ENCODE measurements at regions not wholly inside any gene's neighbourhood (a gene's known extent, or its start where the extent isn't known, plus 50 kb on each side); places are given as distances from the start of the nearest gene placed in this dataset.
"Not testable (repeated sequence)": the region's sequence is repeated elsewhere in the genome, so short reads cannot be mapped to it uniquely, and the experiment has no call there.

GRCh38 chr16:80116711-80117110 is 424.1 kb upstream of the DYNLRB2 start:
- DNase-seq: no peak

- DNase-seq: no peak
Observed at GRCh38 chr16:80114699-80115098, 426.1 kb upstream of the DYNLRB2 start.

- no peak for DNase-seq
Observed at GRCh38 chr16:80113873-80114574, 426.8 kb upstream of the DYNLRB2 start.

GRCh38 chr16:80109581-80109980 is 431.2 kb upstream of the DYNLRB2 start:
- DNase-seq: no peak

GRCh38 chr16:80107900-80108299 is 432.9 kb upstream of the DYNLRB2 start:
- no peak for DNase-seq

GRCh38 chr16:80105751-80106150 is 435.0 kb upstream of the DYNLRB2 start:
- no peak for DNase-seq

- DNase-seq: no peak
Observed at GRCh38 chr16:80105160-80105559, 435.6 kb upstream of the DYNLRB2 start.

- DNase-seq: no peak
Observed at GRCh38 chr16:80104401-80104800, 436.4 kb upstream of the DYNLRB2 start.

GRCh38 chr16:80103463-80103862 is 437.3 kb upstream of the DYNLRB2 start:
- DNase-seq: no peak

- DNase-seq: no peak
Observed at GRCh38 chr16:80100846-80101451, 439.8 kb upstream of the DYNLRB2 start.

- no peak for DNase-seq
Observed at GRCh38 chr16:80100186-80100585, 440.6 kb upstream of the DYNLRB2 start.

GRCh38 chr16:80097098-80097497 is 443.7 kb upstream of the DYNLRB2 start:
- DNase-seq: no peak

GRCh38 chr16:80092681-80093080 is 448.1 kb upstream of the DYNLRB2 start:
- DNase-seq: no peak

GRCh38 chr16:80091453-80091852 is 449.3 kb upstream of the DYNLRB2 start:
- DNase-seq: not testable (repeated sequence)

GRCh38 chr16:80085606-80086005 is 455.2 kb upstream of the DYNLRB2 start:
- no peak for DNase-seq

- DNase-seq: no peak
Observed at GRCh38 chr16:80084614-80085013, 456.2 kb upstream of the DYNLRB2 start.

- no peak for DNase-seq
Observed at GRCh38 chr16:80084163-80084562, 456.6 kb upstream of the DYNLRB2 start.

GRCh38 chr16:80082906-80083305 is 457.9 kb upstream of the DYNLRB2 start:
- DNase-seq: no peak

GRCh38 chr16:80081846-80082245 is 458.9 kb upstream of the DYNLRB2 start:
- no peak for DNase-seq

- no peak for DNase-seq
Observed at GRCh38 chr16:80080287-80080851, 460.4 kb upstream of the DYNLRB2 start.

- DNase-seq: no peak
Observed at GRCh38 chr16:80079072-80079471, 461.7 kb upstream of the DYNLRB2 start.

- no peak for DNase-seq
Observed at GRCh38 chr16:80077696-80078095, 463.1 kb upstream of the DYNLRB2 start.

- no peak for DNase-seq
Observed at GRCh38 chr16:80074329-80074728, 466.5 kb upstream of the DYNLRB2 start.

- no peak for DNase-seq
Observed at GRCh38 chr16:80071964-80072456, 468.8 kb upstream of the DYNLRB2 start.

Measured in Kasumi-1 (cell line).